PFSK-1 (cell line): ENCODE measurements at regions not wholly inside any gene's neighbourhood (a gene's known extent, or its start where the extent isn't known, plus 50 kb on each side); places are given as distances from the start of the nearest gene placed in this dataset.

ENCODE experiments used
- POLR2AphosphoS5 ChIP-seq: IDR thresholded peaks from 2 replicates; pipeline ENCODE4 v1.6.1; 2012; ENCODE audit warnings: low read depth, mild to moderate bottlenecking, control low read depth, low read length, moderate library complexity
- REST ChIP-seq, 2 experiments: IDR thresholded peaks; 2 replicates each; pipeline versions ENCODE4 v1.6.1 to v1.8.0; 2011 to 2012; ENCODE audit warnings: low read depth in 2 of 2, low read length in 2 of 2, control low read depth in 1 of 2, inconsistent platforms in 1 of 2, mild to moderate bottlenecking in 1 of 2, moderate library complexity in 1 of 2; ENCODE audit not compliant: insufficient read depth in 1 of 2
- SIN3A ChIP-seq: IDR thresholded peaks from 2 replicates; pipeline ENCODE4 v1.6.1; 2012; ENCODE audit warnings: mild to moderate bottlenecking, low read length, moderate library complexity, borderline replicate concordance; ENCODE audit not compliant: insufficient read depth

- no peak for TF ChIP-seq REST (IDR thresholded peaks at IDR 0.05; ENCODE audit: insufficient read depth in 1 of 2, low read depth in 2 of 2, low read length in 2 of 2)
- TF ChIP-seq POLR2AphosphoS5: no peak
- TF ChIP-seq SIN3A: no peak
Observed at GRCh38 chr4:124529131-124529530, 183.4 kb downstream of the ANKRD50 start.
